Left lung (tissue), 4 donors: ENCODE measurements at regions not wholly inside any gene's neighbourhood (a gene's known extent, or its start where the extent isn't known, plus 50 kb on each side); places are given as distances from the start of the nearest gene placed in this dataset.

ENCODE experiments used
- ATAC-seq: fragments of 200-7000 bp; cut with Tn5 transposase; one replicate; pipeline ENCODE4 v1.9.1; 2020; ENCODE audit warnings: moderate library complexity
- DNase-seq, 4 donors: peaks; one replicate each; pipeline ENCODE4 v3.0.0-alpha.2; 2013 to 2020
- H3K27ac ChIP-seq, 2 donors: fragments of 200-600 bp; sonication (generic) in 1 of 2; one replicate each; pipeline versions ENCODE4 v1.5.0 to v1.8.0; 2020 to 2021
- H3K27me3 ChIP-seq, 2 donors: fragments of 200-600 bp; sonication (generic) in 1 of 2; one replicate each; pipeline versions ENCODE4 v1.5.0 to v1.8.0; 2020 to 2021
- H3K36me3 ChIP-seq, 2 donors: fragments of 200-600 bp; sonication (generic) in 1 of 2; one replicate each; pipeline versions ENCODE4 v1.5.0 to v1.8.0; 2020 to 2021
- H3K4me1 ChIP-seq, 2 donors: fragments of 200-600 bp; one replicate each; pipeline ENCODE4 v1.8.0; 2021
- H3K4me3 ChIP-seq, 2 donors: fragments of 200-600 bp; sonication (generic) in 1 of 2; one replicate each; pipeline versions ENCODE4 v1.5.0 to v1.8.0; 2020 to 2021; ENCODE audit warnings: mild to moderate bottlenecking in 1 of 2
- H3K9me3 ChIP-seq, 2 donors: fragments of 200-600 bp; sonication (generic) in 1 of 2; one replicate each; pipeline versions ENCODE4 v1.5.0 to v1.8.0; 2020 to 2021
- CTCF ChIP-seq, 2 donors: fragments of 200-600 bp; sonication (generic) in 1 of 2; IDR thresholded peaks; one replicate each; pipeline versions ENCODE4 v1.5.0 to v1.8.0; 2021; ENCODE audit warnings: antibody characterized with exemption in 2 of 2
- intact Hi-C, 2 donors: fragments of 100-400 bp; cut with DNase I; formaldehyde crosslinking; loops; one replicate each; pipeline versions ENCODE4 v1.11.2 to v1.14.2; 2022
- donor health status: DM: no; HTN: yes; CAD: no.
- donor health status: DM: no; HTN: no; CAD: no.

GRCh38 chr5:124114911-124115310 is 602.9 kb downstream of the CSNK1G3 start:
- ATAC-seq (no peak), DNase-seq (no peak)
- H3K4me1 ChIP-seq: no peaks in the 10 kb centered on the region
- H3K4me3 ChIP-seq: no peak overlapping the region
- H3K27me3 ChIP-seq: no peaks in the 10 kb centered on the region
- TF ChIP-seq CTCF (IDR thresholded peaks at IDR 0.05): no peak
- intact Hi-C loops: no loop called here
- H3K9me3 ChIP-seq: peaks cover 0 to 3% of the 10 kb centered on the region in 2 donors
- no peaks in the 10 kb centered on the region for H3K36me3 ChIP-seq
- H3K27ac ChIP-seq: no peak overlapping the region

- H3K9me3 ChIP-seq: no peaks in the 10 kb centered on the region
- no peak overlapping the region for H3K4me3 ChIP-seq
- H3K36me3 ChIP-seq: no peaks in the 10 kb centered on the region
- intact Hi-C loops: no loop called here
- ATAC-seq (no peak), DNase-seq (no peak)
- H3K4me1 ChIP-seq: no peaks in the 10 kb centered on the region
- no peak overlapping the region for H3K27ac ChIP-seq
- TF ChIP-seq CTCF (IDR thresholded peaks at IDR 0.05): no peak
- H3K27me3 ChIP-seq: no peaks in the 10 kb centered on the region
These were observed 599.9 kb downstream of the CSNK1G3 start for GRCh38 chr5:124111886-124112285.

- H3K4me1 ChIP-seq: no peaks in the 10 kb centered on the region
- no peak overlapping the region for H3K4me3 ChIP-seq
- intact Hi-C loops: no loop called here
- ATAC-seq: peak; percentile 53
- peak in 1 of 4 donors; percentile 29 for DNase-seq
- no peaks in the 10 kb centered on the region for H3K27me3 ChIP-seq
- no peaks in the 10 kb centered on the region for H3K9me3 ChIP-seq
- no peak overlapping the region for H3K27ac ChIP-seq
- no peaks in the 10 kb centered on the region for H3K36me3 ChIP-seq
- TF ChIP-seq CTCF (IDR thresholded peaks at IDR 0.05): no peak
These were observed 599.0 kb downstream of the CSNK1G3 start for GRCh38 chr5:124110942-124111341.

- Histone ChIP-seq H3K27me3 (no peaks in the 10 kb centered on the region), H3K4me3 (no peak overlapping the region), H3K9me3 (no peaks in the 10 kb centered on the region), H3K27ac (no peak overlapping the region), H3K36me3 (no peaks in the 10 kb centered on the region), H3K4me1 (no peaks in the 10 kb centered on the region)
- no peak for TF ChIP-seq CTCF (IDR thresholded peaks at IDR 0.05)
- DNase-seq (no peak), ATAC-seq (no peak)
- intact Hi-C loops: no loop called here
These were observed 593.3 kb downstream of the CSNK1G3 start for GRCh38 chr5:124105326-124105725.

GRCh38 chr5:124104821-124105220 is 592.8 kb downstream of the CSNK1G3 start:
- DNase-seq (no peak), ATAC-seq (no peak)
- H3K27me3 ChIP-seq: no peaks in the 10 kb centered on the region
- no peaks in the 10 kb centered on the region for H3K4me1 ChIP-seq
- no peak overlapping the region for H3K4me3 ChIP-seq
- intact Hi-C loops: no loop called here
- no peaks in the 10 kb centered on the region for H3K36me3 ChIP-seq
- no peak overlapping the region for H3K27ac ChIP-seq
- no peaks in the 10 kb centered on the region for H3K9me3 ChIP-seq
- no peak for TF ChIP-seq CTCF (IDR thresholded peaks at IDR 0.05)
